WTC11 (cell line): ENCODE measurements at regions not wholly inside any gene's neighbourhood (a gene's known extent, or its start where the extent isn't known, plus 50 kb on each side); places are given as distances from the start of the nearest gene placed in this dataset.

ENCODE experiments used
- ATAC-seq: fragments of 200-7000 bp; cut with Tn5 transposase; 2 replicates; pipeline ENCODE4 v1.10.0; 2021; ENCODE audit warnings: mild to moderate bottlenecking, moderate library complexity
- CTCF ChIA-PET: fragments of 300-600 bp; sonication (Branson Sonifier 250); formaldehyde crosslinking; loops from one replicate; lab custom pipeline; 2021; ENCODE audit warnings: antibody characterized with exemption; lab: Charles Lee
- POLR2A ChIA-PET: fragments of 350-600 bp; sonication (Branson Sonifier 250); formaldehyde crosslinking; loops from one replicate; lab custom pipeline; 2021; ENCODE audit warnings: antibody characterized with exemption; lab: Charles Lee
- DNase-seq: peaks from one replicate; pipeline ENCODE4 v3.0.0; 2021; ENCODE audit warnings: low spot score
- H3K27ac Mint-ChIP-seq: 2 replicates; pipeline ENCODE4 v1.8.0; 2021; ENCODE audit warnings: mixed read lengths
- H3K27me3 Mint-ChIP-seq: 2 replicates; pipeline ENCODE4 v1.8.0; 2021; ENCODE audit warnings: low read depth, mild to moderate bottlenecking, moderate library complexity, mixed read lengths
- H3K36me3 Mint-ChIP-seq: 2 replicates; pipeline ENCODE4 v1.8.0; 2021; ENCODE audit warnings: mixed read lengths
- H3K4me1 Mint-ChIP-seq: 2 replicates; pipeline ENCODE4 v1.8.0; 2022; ENCODE audit warnings: mixed read lengths
- H3K4me3 Mint-ChIP-seq: 2 replicates; pipeline ENCODE4 v1.8.0; 2021; ENCODE audit warnings: mild to moderate bottlenecking, moderate library complexity, mixed read lengths
- H3K9me3 Mint-ChIP-seq: 2 replicates; pipeline ENCODE4 v1.8.0; 2021; ENCODE audit warnings: mixed read lengths
- CTCF ChIP-seq: fragments of 200-600 bp; IDR thresholded peaks from 2 replicates; pipeline ENCODE4 v1.8.0; 2022; ENCODE audit warnings: antibody characterized with exemption
- EMX1 ChIP-seq: fragments of 250-450 bp; sonication (Bioruptor Pico); IDR thresholded peaks from 2 replicates; pipeline ENCODE4 v1.8.0; 2021; ENCODE audit warnings: mild to moderate bottlenecking
- ERG ChIP-seq: fragments of 250-450 bp; sonication (Bioruptor Pico); IDR thresholded peaks from 2 replicates; pipeline ENCODE4 v1.8.0; 2021; ENCODE audit warnings: mild to moderate bottlenecking
- ETV6 ChIP-seq: sonication (generic); formaldehyde crosslinking; IDR thresholded peaks from 2 replicates; pipeline ENCODE4 v1.8.1; 2022; ENCODE audit warnings: mild to moderate bottlenecking, missing genetic modification reagents
- FOXP1 ChIP-seq: sonication (generic); formaldehyde crosslinking; IDR thresholded peaks from 2 replicates; pipeline ENCODE4 v1.8.0; 2022; ENCODE audit warnings: missing genetic modification reagents, mild to moderate bottlenecking, moderate library complexity, borderline replicate concordance
- GTF2I ChIP-seq: fragments of 250-450 bp; sonication (Bioruptor Pico); conservative IDR thresholded peaks from 2 replicates; pipeline ENCODE4 v1.4.0; 2021; ENCODE audit warnings: mild to moderate bottlenecking
- NR2C2 ChIP-seq: sonication (generic); formaldehyde crosslinking; IDR thresholded peaks from 2 replicates; pipeline ENCODE4 v1.8.0; 2022; ENCODE audit warnings: mild to moderate bottlenecking, missing genetic modification reagents
- PREB ChIP-seq: sonication (generic); formaldehyde crosslinking; IDR thresholded peaks from 2 replicates; pipeline ENCODE4 v1.8.1; 2022; ENCODE audit warnings: mild to moderate bottlenecking, missing genetic modification reagents, moderate library complexity, borderline replicate concordance
- SMAD3 ChIP-seq: sonication (generic); formaldehyde crosslinking; IDR thresholded peaks from 2 replicates; pipeline ENCODE4 v1.8.0; 2022; ENCODE audit warnings: missing genetic modification reagents, mild to moderate bottlenecking, borderline replicate concordance
- TCF7 ChIP-seq: sonication (generic); formaldehyde crosslinking; IDR thresholded peaks from 2 replicates; pipeline ENCODE4 v1.8.0; 2022; ENCODE audit warnings: mild to moderate bottlenecking, low read depth, missing genetic modification reagents, moderate library complexity
- TP53 ChIP-seq: sonication (generic); formaldehyde crosslinking; IDR thresholded peaks from 2 replicates; pipeline ENCODE4 v1.8.1; 2023; ENCODE audit warnings: mild to moderate bottlenecking, missing genetic modification reagents
- ZBTB21 ChIP-seq: sonication (generic); formaldehyde crosslinking; IDR thresholded peaks from 2 replicates; pipeline ENCODE4 v1.8.1; 2023; ENCODE audit warnings: mild to moderate bottlenecking, missing genetic modification reagents, borderline replicate concordance
- ZMAT4 ChIP-seq: fragments of 250-450 bp; sonication (Bioruptor Pico); IDR thresholded peaks from 2 replicates; pipeline ENCODE4 v1.9.0; 2021; ENCODE audit warnings: mild to moderate bottlenecking
- ZNF532 ChIP-seq: fragments of 250-450 bp; sonication (Bioruptor Pico); IDR thresholded peaks from 2 replicates; pipeline ENCODE4 v1.9.0; 2021; ENCODE audit warnings: mild to moderate bottlenecking, borderline replicate concordance

GRCh38 chr10:34018784-34019183 is 684.3 kb upstream of the NRP1 start (continued):
- TF ChIP-seq ZNF532 (CRISPR knock-in tag), result no peak

GRCh38 chr10:34018129-34018528 is 683.7 kb upstream of the NRP1 start:
- ChIA-PET POLR2A (interaction anchor here (1.1 kb wide), 1 partner anchor 9 kb away, joined by 3 read pairs; no protein-coding TSS in a partner anchor), CTCF (interaction anchor here (0.6 to 1.5 kb wide), 6 partner anchors 10 to 221 kb away, joined by 3 read pairs; no protein-coding TSS in a partner anchor)
- Mint-ChIP-seq H3K27ac (no peak overlapping the region), H3K4me3 (no peak overlapping the region), H3K27me3 (no peaks in the 10 kb centered on the region), H3K9me3 (peaks cover 13% of the 10 kb centered on the region), H3K4me1 (peaks cover 13% of the 10 kb centered on the region), H3K36me3 (no peaks in the 10 kb centered on the region)
- DNase-seq (no peak), ATAC-seq (no peak)
- TF ChIP-seq NR2C2 (no peak), EMX1 (CRISPR knock-in tag) (no peak), ETV6 (CRISPR knock-in tag) (no peak), SMAD3 (CRISPR knock-in tag) (no peak), ZMAT4 (CRISPR knock-in tag) (no peak), PREB (CRISPR knock-in tag) (no peak), ERG (no peak), TCF7 (CRISPR knock-in tag) (no peak), TP53 (CRISPR knock-in tag) (no peak), ZBTB21 (no peak), FOXP1 (CRISPR knock-in tag) (no peak), GTF2I (CRISPR knock-in tag) (no peak)

GRCh38 chr10:34017281-34017680 is 682.8 kb upstream of the NRP1 start:
- Mint-ChIP-seq H3K27me3 (no peaks in the 10 kb centered on the region), H3K36me3 (no peaks in the 10 kb centered on the region), H3K27ac (no peak overlapping the region), H3K9me3 (peaks cover 15% of the 10 kb centered on the region), H3K4me1 (peaks cover 13% of the 10 kb centered on the region), H3K4me3 (no peak overlapping the region)
- ChIA-PET CTCF (interaction anchor here (0.7 to 1.5 kb wide), 9 partner anchors 11 to 387 kb away, joined by 3 to 4 read pairs (median 3); no protein-coding TSS in a partner anchor), POLR2A (interaction anchor here (0.5 to 1.1 kb wide), 3 partner anchors 46 to 637 kb away, joined by 3 to 5 read pairs (median 4); no protein-coding TSS in a partner anchor)
- DNase-seq (peak; percentile 71), ATAC-seq (peak; percentile 96)
- TF ChIP-seq CTCF, result peak; percentile 40; the same call in 1 of the 2 replicates
- TF ChIP-seq EMX1 (CRISPR knock-in tag), result no peak
